H1 (cell line): ENCODE measurements at regions not wholly inside any gene's neighbourhood (a gene's known extent, or its start where the extent isn't known, plus 50 kb on each side); places are given as distances from the start of the nearest gene placed in this dataset.

Source experiments
- BRCA1 ChIP-seq: IDR thresholded peaks from 2 replicates; pipeline ENCODE4 v1.6.1; 2012; ENCODE audit warnings: low read depth, low read length, improper control_type of control experiment
- CTCF ChIP-seq, 3 experiments: IDR thresholded peaks; 1 replicate in 2 of 3; 2 replicates in 1 of 3; pipeline versions ENCODE4 v1.5.1 to v1.6.1; 2011; ENCODE audit warnings: low read length in 3 of 3, mild to moderate bottlenecking in 3 of 3, inconsistent platforms in 2 of 3, low read depth in 1 of 3, moderate library complexity in 1 of 3; ENCODE audit not compliant: insufficient read depth in 1 of 3; ENCODE audit errors: control extremely low read depth in 1 of 3
- EP300 ChIP-seq, 2 experiments: IDR thresholded peaks; 1 replicate in 1 of 2; 2 replicates in 1 of 2; pipeline ENCODE4 v1.6.1; 2011 to 2012; ENCODE audit warnings: low read depth in 2 of 2, low read length in 2 of 2, mild to moderate bottlenecking in 2 of 2, borderline replicate concordance in 1 of 2, inconsistent platforms in 1 of 2, moderate library complexity in 1 of 2
- JUN ChIP-seq: IDR thresholded peaks from 2 replicates; pipeline ENCODE4 v1.6.1; 2011; ENCODE audit warnings: low read depth, mild to moderate bottlenecking, improper control_type of control experiment, low read length
- POLR2A ChIP-seq, 2 experiments: IDR thresholded peaks; 1 replicate in 1 of 2; 2 replicates in 1 of 2; pipeline ENCODE4 v1.6.1; 2011; ENCODE audit warnings: low read depth in 2 of 2, low read length in 2 of 2, mild to moderate bottlenecking in 2 of 2; ENCODE audit errors: control extremely low read depth in 1 of 2
- POLR2AphosphoS5 ChIP-seq: IDR thresholded peaks from 2 replicates; pipeline ENCODE4 v1.6.1; 2011; ENCODE audit warnings: low read depth, low read length
- SIN3A ChIP-seq, 2 experiments: IDR thresholded peaks in 1 of 2; conservative IDR thresholded peaks in 1 of 2; 2 replicates each; pipeline ENCODE4 v1.6.1; 2011 to 2012; ENCODE audit warnings: low read length in 2 of 2, improper control_type of control experiment in 1 of 2, low read depth in 1 of 2, mild to moderate bottlenecking in 1 of 2
- TBP ChIP-seq: IDR thresholded peaks from 2 replicates; pipeline ENCODE4 v1.6.1; 2011; ENCODE audit warnings: low read depth, low read length, improper control_type of control experiment
- TCF12 ChIP-seq: IDR thresholded peaks from 2 replicates; pipeline ENCODE4 v1.6.1; 2011; ENCODE audit warnings: low read depth, mild to moderate bottlenecking, low read length

- no peak for TF ChIP-seq SIN3A (conservative IDR thresholded peaks at IDR 0.05 in 1 of 2, IDR thresholded peaks at IDR 0.05 in 1 of 2; ENCODE audit: low read depth in 1 of 2, low read length in 2 of 2)
- TF ChIP-seq BRCA1: no peak
- TF ChIP-seq TBP: no peak
- no peak for TF ChIP-seq JUN
- TF ChIP-seq CTCF (IDR thresholded peaks at IDR 0.05; ENCODE audit: control extremely low read depth in 1 of 3, insufficient read depth in 1 of 3, low read depth in 1 of 3, low read length in 3 of 3): no peak
- TF ChIP-seq POLR2AphosphoS5: no peak
- no peak for TF ChIP-seq EP300 (IDR thresholded peaks at IDR 0.05; ENCODE audit: borderline replicate concordance in 1 of 2, low read depth in 2 of 2, low read length in 2 of 2)
- TF ChIP-seq TCF12: no peak
- TF ChIP-seq POLR2A (IDR thresholded peaks at IDR 0.05; ENCODE audit: control extremely low read depth in 1 of 2, low read depth in 2 of 2, low read length in 2 of 2): no peak
These were observed 193.1 kb downstream of the FGFR2 start for GRCh38 chr10:121405096-121405495.
